CD4-positive, alpha-beta T cell treated with Interleukin-4 for 1 hour (primary cell): ENCODE measurements at regions not wholly inside any gene's neighbourhood (a gene's known extent, or its start where the extent isn't known, plus 50 kb on each side); places are given as distances from the start of the nearest gene placed in this dataset.
"Not testable (repeated sequence)": the region's sequence is repeated elsewhere in the genome, so short reads cannot be mapped to it uniquely, and the experiment has no call there.

Source experiments
- DNase-seq, 2 donors: peaks; one replicate each; pipeline ENCODE4 v3.0.0-alpha.2; 2020 to 2022

GRCh38 chr19:5290336-5291262, 50.0 kb downstream of the PTPRS start:
- no peak for DNase-seq

- no peak for DNase-seq
These were observed 51.3 kb downstream of the PTPRS start for GRCh38 chr19:5289060-5289990.

- no peak for DNase-seq
These were observed 52.3 kb downstream of the PTPRS start for GRCh38 chr19:5288347-5288739.

- no peak for DNase-seq
These were observed 53.5 kb downstream of the PTPRS start for GRCh38 chr19:5287066-5287465.

- no peak for DNase-seq
These were observed 54.1 kb downstream of the PTPRS start for GRCh38 chr19:5286465-5287029.

- no peak for DNase-seq
These were observed 54.7 kb downstream of the PTPRS start for GRCh38 chr19:5285955-5286354.

- DNase-seq: no peak
These were observed 55.3 kb downstream of the PTPRS start for GRCh38 chr19:5285311-5285710.

GRCh38 chr19:5282901-5283300, 57.7 kb downstream of the PTPRS start:
- DNase-seq: no peak

GRCh38 chr19:5281588-5281987, 59.0 kb downstream of the PTPRS start:
- no peak for DNase-seq

GRCh38 chr19:5275668-5276067, 64.9 kb downstream of the PTPRS start:
- not testable (repeated sequence) for DNase-seq

- DNase-seq: no peak
These were observed 66.8 kb downstream of the PTPRS start for GRCh38 chr19:5273782-5274181.

GRCh38 chr19:5271145-5271544, 69.5 kb downstream of the PTPRS start:
- DNase-seq: no peak

GRCh38 chr19:5269926-5270325, 70.7 kb downstream of the PTPRS start:
- no peak for DNase-seq

- no peak for DNase-seq
These were observed 71.3 kb downstream of the PTPRS start for GRCh38 chr19:5269279-5269678.

GRCh38 chr19:5268801-5269200, 71.8 kb downstream of the PTPRS start:
- DNase-seq: no peak

- no peak for DNase-seq
These were observed 75.4 kb downstream of the PTPRS start for GRCh38 chr19:5265260-5265659.

GRCh38 chr19:5264453-5264852, 76.2 kb downstream of the PTPRS start:
- no peak for DNase-seq

- no peak for DNase-seq
These were observed 77.0 kb downstream of the PTPRS start for GRCh38 chr19:5263615-5264014.

GRCh38 chr19:5262721-5263120, 77.9 kb downstream of the PTPRS start:
- no peak for DNase-seq

GRCh38 chr19:5261156-5261890, 79.3 kb downstream of the PTPRS start:
- no peak for DNase-seq

GRCh38 chr19:5260381-5260967, 80.1 kb downstream of the PTPRS start:
- no peak for DNase-seq

GRCh38 chr19:5259750-5260149, 80.9 kb downstream of the PTPRS start:
- DNase-seq: no peak
